HepG2 (cell line): ENCODE measurements at regions not wholly inside any gene's neighbourhood (a gene's known extent, or its start where the extent isn't known, plus 50 kb on each side); places are given as distances from the start of the nearest gene placed in this dataset.

Experiments
- ATAC-seq: fragments of 200-7000 bp; cut with Tn5 transposase; 3 replicates; pipeline ENCODE4 v1.9.1; 2020; ENCODE audit warnings: mild to moderate bottlenecking, moderate library complexity
- BruUV-seq: library from RNA; stranded (reverse); fragments of 400-500 nt; replicated peaks from 2 replicates; lab custom pipeline; 2021; lab: Mats Ljungman, UMichigan
- CTCF ChIA-PET: fragments of 300-600 bp; formaldehyde crosslinking; extraction: SDS; loops from one replicate; lab custom pipeline; 2021; ENCODE audit warnings: low total read pairs, inconsistent platforms, low intra/inter-chr PET ratio; lab: Yijun Ruan, JAX
- POLR2A ChIA-PET: fragments of 350-600 bp; sonication (Branson Sonifier 250); formaldehyde crosslinking; loops from one replicate; lab custom pipeline; 2020; ENCODE audit warnings: antibody characterized with exemption, inconsistent platforms; lab: Yijun Ruan, JAX
- DNase-seq: peaks from one replicate; pipeline ENCODE4 v3.0.0-alpha.2; 2015; ENCODE audit warnings: low spot score
- FAIRE-seq: peaks from 3 replicates; lab custom pipeline; 2011; peaks lifted over from hg19 to GRCh38; lab: Jason Lieb, UNC
- H2AFZ ChIP-seq: one replicate; pipeline ENCODE4 v1.6.1; 2011; ENCODE audit warnings: low read length, inconsistent platforms
- H3K27ac ChIP-seq: fragments of 300-600 bp; 3 replicates; pipeline ENCODE4 v1.8.0; 2011; ENCODE audit warnings: mixed run types, mild to moderate bottlenecking, mixed read lengths, low read length, inconsistent platforms; ENCODE audit not compliant: insufficient read depth; ENCODE audit errors: extremely low read length
- H3K27me3 ChIP-seq, 2 experiments: fragments of 200-600 bp in 1 of 2; 2 replicates in 1 of 2; 3 replicates in 1 of 2; pipeline versions ENCODE4 v1.6.0 to v1.8.0; 2011; ENCODE audit warnings: low read length in 2 of 2, mild to moderate bottlenecking in 2 of 2, moderate library complexity in 2 of 2, inconsistent platforms in 1 of 2; ENCODE audit not compliant: insufficient read depth in 2 of 2, control insufficient read depth in 1 of 2
- H3K36me3 ChIP-seq, 2 experiments: fragments of 200-600 bp in 1 of 2; replicated peaks in 1 of 2; 2 replicates in 1 of 2; 3 replicates in 1 of 2; pipeline versions ENCODE4 v1.5.1 to v1.8.0; 2011; ENCODE audit warnings: low read length in 2 of 2, inconsistent platforms in 1 of 2; ENCODE audit not compliant: insufficient read depth in 2 of 2, control insufficient read depth in 1 of 2
- H3K4me1 ChIP-seq: 2 replicates; pipeline ENCODE4 v1.5.1; 2012; ENCODE audit warnings: low read length, inconsistent platforms; ENCODE audit not compliant: insufficient read depth
- H3K4me2 ChIP-seq: 2 replicates; pipeline ENCODE4 v1.6.0; 2011; ENCODE audit warnings: low read depth, low read length, inconsistent platforms
- H3K4me3 ChIP-seq, 3 experiments: fragments of 200-600 bp in 1 of 3; sonication (generic), shearing (Covaris generic) in 1 of 3; replicated peaks in 1 of 3; 2 replicates each; pipeline ENCODE4 v1.5.1; 2011 to 2016; ENCODE audit warnings: low read length in 3 of 3, inconsistent platforms in 2 of 3, low read depth in 2 of 3, mild to moderate bottlenecking in 2 of 3, control low read depth in 1 of 3, mixed read lengths in 1 of 3; ENCODE audit not compliant: insufficient read depth in 1 of 3
- H3K79me2 ChIP-seq: one replicate; pipeline ENCODE4 v1.6.1; 2011; ENCODE audit warnings: low read length, inconsistent platforms; ENCODE audit not compliant: insufficient read depth
- H3K9ac ChIP-seq: 2 replicates; pipeline ENCODE4 v1.6.0; 2011; ENCODE audit warnings: mild to moderate bottlenecking, low read depth, low read length, inconsistent platforms; ENCODE audit not compliant: insufficient read depth
- H3K9me3 ChIP-seq: 2 replicates; pipeline ENCODE4 v1.5.1; 2012; ENCODE audit warnings: mild to moderate bottlenecking, low read length
- H4K20me1 ChIP-seq: 2 replicates; pipeline ENCODE4 v1.6.0; 2011; ENCODE audit warnings: inconsistent platforms, mild to moderate bottlenecking, low read length, moderate library complexity; ENCODE audit not compliant: insufficient read depth
- CENPX ChIP-seq: sonication (generic); formaldehyde crosslinking; IDR thresholded peaks from 2 replicates; pipeline ENCODE4 v1.9.0; 2021; ENCODE audit warnings: mild to moderate bottlenecking, missing genetic modification reagents, moderate library complexity
- SKIL ChIP-seq: sonication (generic); formaldehyde crosslinking; IDR thresholded peaks from 2 replicates; pipeline ENCODE4 v1.8.0; 2022; ENCODE audit warnings: missing genetic modification reagents, mild to moderate bottlenecking, moderate library complexity, borderline replicate concordance
- ZBTB46 ChIP-seq: sonication (generic); formaldehyde crosslinking; IDR thresholded peaks from 2 replicates; pipeline ENCODE4 v1.4.0; 2020; ENCODE audit warnings: mild to moderate bottlenecking, missing genetic modification reagents, borderline replicate concordance
- ZNF7 ChIP-seq: IDR thresholded peaks from 2 replicates; pipeline ENCODE4 v1.6.1; 2016; ENCODE audit warnings: missing biosample characterization, missing genetic modification reagents
- ZNF773 ChIP-seq: sonication (generic); formaldehyde crosslinking; IDR thresholded peaks from 2 replicates; pipeline ENCODE4 v1.4.0; 2020; ENCODE audit warnings: missing genetic modification reagents, borderline replicate concordance
- WGBS: methylation state at CpG from one replicate; pipeline ENCODE4 v1.1.6; 2017; ENCODE audit warnings: low lambda C conversion rate; 5-methylcytosine and 5-hydroxymethylcytosine counted together
- in situ Hi-C: cut with HindIII; loops from 2 replicates; pipeline ENCODE4 v1.10.0; 2017; ENCODE audit warnings: low pct_unique_long_range_greater_than_20kb; ENCODE audit not compliant: extremely low pct_ligation_motif_present
- intact Hi-C: fragments of 100-400 bp; cut with micrococcal nuclease; formaldehyde crosslinking; loops from one replicate; pipeline ENCODE4 v1.10.0; 2022; ENCODE audit not compliant: unreplicated experiment

- Histone ChIP-seq H3K9me3 (no peaks in the 10 kb centered on the region), H3K4me1 (no peaks in the 10 kb centered on the region), H3K79me2 (no peaks in the 10 kb centered on the region), H3K4me3 (no peak overlapping the region), H3K9ac (no peak overlapping the region)
- FAIRE-seq: no peak
- 0% methylated on average over 3 of the region's 3 CpGs for WGBS
- ChIA-PET CTCF (no interaction called here), POLR2A (no interaction called here)
- TF ChIP-seq ZBTB46 (CRISPR knock-in tag) (no peak), CENPX (CRISPR knock-in tag) (no peak), ZNF773 (CRISPR knock-in tag) (no peak), ZNF7 (no peak), SKIL (CRISPR knock-in tag) (no peak)
- TF ChIP-seq, all 625 proteins: peak for 0
- BruUV-seq: no TSS peak
- no peak overlapping the region for H3K27ac ChIP-seq
- no peaks in the 10 kb centered on the region for H4K20me1 ChIP-seq
- intact Hi-C loops (no loop called here), in situ Hi-C loops (no loop called here)
- H3K4me2 ChIP-seq: no peak overlapping the region
- no peak overlapping the region for H2AFZ ChIP-seq
- no peaks in the 10 kb centered on the region for H3K36me3 ChIP-seq
- ATAC-seq: peak; percentile 54; the same call in 1 of the 3 replicates
- DNase-seq: no peak
- H3K27me3 ChIP-seq: no peaks in the 10 kb centered on the region
These were observed 342.2 kb downstream of the OMA1 start for GRCh38 chr1:58204284-58204683.
